OCI-LY7 (cell line): ENCODE measurements at regions not wholly inside any gene's neighbourhood (a gene's known extent, or its start where the extent isn't known, plus 50 kb on each side); places are given as distances from the start of the nearest gene placed in this dataset.
A peak's percentile ranks its signal among the peaks of the same experiment; 100 is the strongest.

Source experiments
- BruUV-seq: library from RNA; stranded (reverse); fragments of 400-500 nt; replicated peaks from 2 replicates; lab custom pipeline; 2021; lab: Mats Ljungman, UMichigan
- CTCF ChIA-PET: fragments of 300-600 bp; sonication (Branson Sonifier 250); formaldehyde crosslinking; loops from one replicate; lab custom pipeline; 2022; ENCODE audit warnings: antibody characterized with exemption; ENCODE audit not compliant: unreplicated experiment; lab: Charles Lee
- POLR2A ChIA-PET: fragments of 300-600 bp; sonication (Branson Sonifier 250); formaldehyde crosslinking; loops from one replicate; lab custom pipeline; 2022; ENCODE audit warnings: antibody characterized with exemption; lab: Charles Lee
- DNase-seq: peaks from one replicate; pipeline ENCODE4 v3.0.0-alpha.2; 2015; ENCODE audit warnings: low spot score
- H2AFZ ChIP-seq: fragments of 200-600 bp; sonication (generic), shearing (Covaris generic); 2 replicates; pipeline ENCODE4 v1.6.1; 2014; ENCODE audit warnings: mild to moderate bottlenecking, antibody characterized with exemption, low read length, moderate library complexity
- H3K27ac ChIP-seq: fragments of 200-600 bp; sonication (generic); 2 replicates; pipeline ENCODE4 v1.5.1; 2014; ENCODE audit warnings: mixed run types, low read depth, mild to moderate bottlenecking, moderate library complexity, low read length, inconsistent platforms; ENCODE audit not compliant: poor library complexity, severe bottlenecking
- H3K36me3 ChIP-seq: fragments of 200-600 bp; sonication (generic); 2 replicates; pipeline ENCODE4 v1.6.1; 2014; ENCODE audit warnings: mild to moderate bottlenecking, antibody characterized with exemption, low read length, moderate library complexity, mixed read lengths; ENCODE audit not compliant: insufficient read depth
- H3K4me1 ChIP-seq: fragments of 200-600 bp; sonication (generic); 2 replicates; pipeline ENCODE4 v1.5.1; 2014; ENCODE audit warnings: mild to moderate bottlenecking, low read length; ENCODE audit not compliant: insufficient read depth, poor library complexity, severe bottlenecking
- H3K4me2 ChIP-seq: fragments of 200-600 bp; sonication (generic); 2 replicates; pipeline ENCODE4 v1.6.1; 2014; ENCODE audit warnings: mild to moderate bottlenecking, low read length
- H3K4me3 ChIP-seq: fragments of 200-600 bp; sonication (generic); 2 replicates; pipeline ENCODE4 v1.5.1; 2014; ENCODE audit warnings: mild to moderate bottlenecking, low read depth, low read length; ENCODE audit not compliant: poor library complexity, severe bottlenecking
- H3K79me2 ChIP-seq: fragments of 200-600 bp; sonication (generic); 2 replicates; pipeline ENCODE4 v1.6.1; 2016; ENCODE audit warnings: low read depth, mild to moderate bottlenecking, low read length, moderate library complexity, mixed read lengths; ENCODE audit not compliant: insufficient read depth
- H3K9me2 ChIP-seq: fragments of 200-600 bp; sonication (generic); 2 replicates; pipeline ENCODE4 v1.6.1; 2016; ENCODE audit warnings: mild to moderate bottlenecking, low read length, mixed read lengths; ENCODE audit not compliant: insufficient read depth
- H3K9me3 ChIP-seq: fragments of 200-600 bp; sonication (generic); 2 replicates; pipeline ENCODE4 v1.6.1; 2014; ENCODE audit warnings: mild to moderate bottlenecking, mixed run types, low read length, mixed read lengths
- H4K20me1 ChIP-seq: fragments of 200-600 bp; sonication (generic); 2 replicates; pipeline ENCODE4 v1.6.1; 2014; ENCODE audit warnings: mild to moderate bottlenecking, antibody characterized with exemption, low read length, moderate library complexity, mixed read lengths; ENCODE audit not compliant: insufficient read depth
- CTCF ChIP-seq: fragments of 200-600 bp; sonication (generic); conservative IDR thresholded peaks from 2 replicates; pipeline ENCODE4 v1.5.1; 2014; ENCODE audit warnings: mild to moderate bottlenecking, antibody characterized with exemption, low read length, moderate library complexity, mixed read lengths
- EZH2phosphoT487 ChIP-seq: fragments of 200-600 bp; sonication (generic); IDR thresholded peaks from 2 replicates; pipeline ENCODE4 v1.6.1; 2018; ENCODE audit warnings: low read depth, borderline replicate concordance, mild to moderate bottlenecking, mixed run types, antibody characterized with exemption, low read length, moderate library complexity, mixed read lengths
- intact Hi-C: fragments of 100-400 bp; cut with micrococcal nuclease; formaldehyde crosslinking; loops from one replicate; pipeline ENCODE4 v1.10.0; 2022; ENCODE audit not compliant: unreplicated experiment

GRCh38 chrX:124829930-124830329 lies 483.6 kb downstream of the SH2D1A start:
- TF ChIP-seq CTCF (no peak), EZH2phosphoT487 (no peak)
- H3K9me3 ChIP-seq: no peaks in the 10 kb centered on the region
- H3K9me2 ChIP-seq: no peaks in the 10 kb centered on the region
- no peak overlapping the region for H2AFZ ChIP-seq
- DNase-seq: peak; percentile 1
- no peaks in the 10 kb centered on the region for H4K20me1 ChIP-seq
- H3K4me3 ChIP-seq: no peak overlapping the region
- no TSS peak for BruUV-seq
- no peak overlapping the region for H3K4me2 ChIP-seq
- POLR2A ChIA-PET: no interaction called here
- no peaks in the 10 kb centered on the region for H3K36me3 ChIP-seq
- intact Hi-C loops: no loop called here
- CTCF ChIA-PET: no interaction called here
- H3K79me2 ChIP-seq: no peaks in the 10 kb centered on the region
- no peak overlapping the region for H3K27ac ChIP-seq
- no peaks in the 10 kb centered on the region for H3K4me1 ChIP-seq

GRCh38 chrX:124836786-124837185 lies 482.9 kb upstream of the TEX13C start:
- BruUV-seq: no TSS peak
- intact Hi-C loops: no loop called here
- Histone ChIP-seq H3K4me2 (no peak overlapping the region), H3K9me3 (no peaks in the 10 kb centered on the region), H3K36me3 (no peaks in the 10 kb centered on the region), H3K9me2 (no peaks in the 10 kb centered on the region), H3K27ac (no peak overlapping the region), H3K4me3 (no peak overlapping the region), H2AFZ (no peak overlapping the region), H3K79me2 (no peaks in the 10 kb centered on the region), H3K4me1 (no peaks in the 10 kb centered on the region), H4K20me1 (no peaks in the 10 kb centered on the region)
- TF ChIP-seq CTCF (no peak), EZH2phosphoT487 (no peak)
- DNase-seq: no peak
- CTCF ChIA-PET: no interaction called here
- POLR2A ChIA-PET: no interaction called here

GRCh38 chrX:124842205-124842604 lies 477.5 kb upstream of the TEX13C start:
- Histone ChIP-seq H3K79me2 (no peaks in the 10 kb centered on the region), H3K36me3 (no peaks in the 10 kb centered on the region), H3K4me1 (no peaks in the 10 kb centered on the region), H3K4me2 (no peak overlapping the region), H3K27ac (no peak overlapping the region), H3K9me3 (no peaks in the 10 kb centered on the region), H3K9me2 (no peaks in the 10 kb centered on the region), H3K4me3 (no peak overlapping the region), H2AFZ (no peak overlapping the region), H4K20me1 (no peaks in the 10 kb centered on the region)
- TF ChIP-seq EZH2phosphoT487: no peak
- no peak for TF ChIP-seq CTCF
- no TSS peak for BruUV-seq
- CTCF ChIA-PET: no interaction called here
- POLR2A ChIA-PET: no interaction called here
- intact Hi-C loops: no loop called here
- DNase-seq: no peak
